Astrocyte of the cerebellum (primary cell): ENCODE measurements at regions not wholly inside any gene's neighbourhood (a gene's known extent, or its start where the extent isn't known, plus 50 kb on each side); places are given as distances from the start of the nearest gene placed in this dataset.

ENCODE experiments used
- DNase-seq: peaks from one replicate; pipeline ENCODE4 v3.0.0-alpha.2; 2011; ENCODE audit warnings: low read depth
- H3K4me3 ChIP-seq: 2 replicates; pipeline ENCODE4 v1.5.1; 2011; ENCODE audit warnings: mild to moderate bottlenecking, low read depth, low read length, moderate library complexity
- CTCF ChIP-seq: IDR thresholded peaks from 2 replicates; pipeline ENCODE4 v1.5.1; 2012; ENCODE audit warnings: low read length, low read depth, moderate library complexity, mild to moderate bottlenecking; ENCODE audit errors: missing control alignments
- in situ Hi-C: cut with HindIII; loops from 2 replicates; pipeline ENCODE4 v1.10.0; 2017; ENCODE audit warnings: low sequenced_read_pairs

GRCh38 chr7:101743241-101743994 is 74.0 kb upstream of the CUX1 start:
- peak; percentile 59 for TF ChIP-seq CTCF
- H3K4me3 ChIP-seq: peak overlapping the region; percentile 44
- in situ Hi-C loops: no loop called here
- DNase-seq: peak; percentile 23

GRCh38 chr7:101743995-101744360 is 73.4 kb upstream of the CUX1 start:
- TF ChIP-seq CTCF: no peak
- in situ Hi-C loops: no loop called here
- DNase-seq: no peak
- no peak overlapping the region for H3K4me3 ChIP-seq

- in situ Hi-C loops: no loop called here
- DNase-seq: no peak
- H3K4me3 ChIP-seq: no peak overlapping the region
- TF ChIP-seq CTCF: no peak
Measured at GRCh38 chr7:101744588-101744987, 72.8 kb upstream of the CUX1 start.

- H3K4me3 ChIP-seq: no peak overlapping the region
- in situ Hi-C loops: no loop called here
Measured at GRCh38 chr7:101746314-101746713, 71.1 kb upstream of the CUX1 start.

GRCh38 chr7:101747053-101747878 is 70.2 kb upstream of the CUX1 start:
- in situ Hi-C loops: no loop called here
- no peak for TF ChIP-seq CTCF

More at GRCh38 chr7:101746314-101746713, 71.1 kb upstream of the CUX1 start:
- no peak for DNase-seq
- TF ChIP-seq CTCF: no peak

GRCh38 chr7:101747879-101748345 is 69.5 kb upstream of the CUX1 start:
- no peak for TF ChIP-seq CTCF
- in situ Hi-C loops: no loop called here
- no peak for DNase-seq
- no peak overlapping the region for H3K4me3 ChIP-seq

More at GRCh38 chr7:101747053-101747878, 70.2 kb upstream of the CUX1 start:
- no peak for DNase-seq
- no peak overlapping the region for H3K4me3 ChIP-seq
